ENCODE measurements at regions not wholly inside any gene's neighbourhood (a gene's known extent, or its start where the extent isn't known, plus 50 kb on each side); places are given as distances from the start of the nearest gene placed in this dataset.
"Not testable (repeated sequence)": the region's sequence is repeated elsewhere in the genome, so short reads cannot be mapped to it uniquely, and the experiment has no call there.

- DNase-seq (ENCODE audit: low spot score): peak; percentile 39
Observed at GRCh38 chr3:61381745-61382392, 130.6 kb upstream of the FHIT start.

GRCh38 chr3:61387817-61388216, 136.6 kb upstream of the FHIT start:
- DNase-seq (ENCODE audit: low spot score): no peak

GRCh38 chr3:61393480-61393947, 142.3 kb upstream of the FHIT start:
- not testable (repeated sequence) for DNase-seq (ENCODE audit: low spot score)

- no peak for DNase-seq (ENCODE audit: low spot score)
Observed at GRCh38 chr3:61401359-61401758, 150.1 kb upstream of the FHIT start.

GRCh38 chr3:61407397-61407796, 154.0 kb upstream of the PTPRG start:
- no peak for DNase-seq (ENCODE audit: low spot score)

- DNase-seq (ENCODE audit: low spot score): no peak
Observed at GRCh38 chr3:61409638-61410037, 151.7 kb upstream of the PTPRG start.

- not testable (repeated sequence) for DNase-seq (ENCODE audit: low spot score)
Observed at GRCh38 chr3:61410358-61410757, 151.0 kb upstream of the PTPRG start.

GRCh38 chr3:61411009-61411662, 150.2 kb upstream of the PTPRG start:
- DNase-seq (ENCODE audit: low spot score): no peak

GRCh38 chr3:61414456-61414855, 146.9 kb upstream of the PTPRG start:
- no peak for DNase-seq (ENCODE audit: low spot score)

- no peak for DNase-seq (ENCODE audit: low spot score)
Observed at GRCh38 chr3:61415201-61415600, 146.2 kb upstream of the PTPRG start.

GRCh38 chr3:61416618-61417017, 144.8 kb upstream of the PTPRG start:
- DNase-seq (ENCODE audit: low spot score): no peak

GRCh38 chr3:61417352-61417751, 144.0 kb upstream of the PTPRG start:
- DNase-seq (ENCODE audit: low spot score): peak; percentile 20

GRCh38 chr3:61420136-61420759, 141.1 kb upstream of the PTPRG start:
- DNase-seq (ENCODE audit: low spot score): no peak

GRCh38 chr3:61422945-61423673, 138.3 kb upstream of the PTPRG start:
- DNase-seq (ENCODE audit: low spot score): no peak

- no peak for DNase-seq (ENCODE audit: low spot score)
Observed at GRCh38 chr3:61425356-61425755, 136.0 kb upstream of the PTPRG start.

- no peak for DNase-seq (ENCODE audit: low spot score)
Observed at GRCh38 chr3:61429106-61429505, 132.3 kb upstream of the PTPRG start.

- not testable (repeated sequence) for DNase-seq (ENCODE audit: low spot score)
Observed at GRCh38 chr3:61434901-61435300, 126.5 kb upstream of the PTPRG start.

GRCh38 chr3:61435361-61435760, 126.0 kb upstream of the PTPRG start:
- not testable (repeated sequence) for DNase-seq (ENCODE audit: low spot score)

- no peak for DNase-seq (ENCODE audit: low spot score)
Observed at GRCh38 chr3:61438253-61439121, 122.9 kb upstream of the PTPRG start.

GRCh38 chr3:61439122-61439458, 122.3 kb upstream of the PTPRG start:
- DNase-seq (ENCODE audit: low spot score): no peak

- DNase-seq (ENCODE audit: low spot score): no peak
Observed at GRCh38 chr3:61442696-61443095, 118.7 kb upstream of the PTPRG start.

GRCh38 chr3:61443886-61444285, 117.5 kb upstream of the PTPRG start:
- no peak for DNase-seq (ENCODE audit: low spot score)

Measured in AG08396 (cell line).